SK-N-SH (cell line): ENCODE measurements at regions not wholly inside any gene's neighbourhood (a gene's known extent, or its start where the extent isn't known, plus 50 kb on each side); places are given as distances from the start of the nearest gene placed in this dataset.

Source experiments
- CTCF ChIA-PET: fragments of 300-600, 350-600 bp; formaldehyde crosslinking; extraction: SDS; loops from one replicate; lab custom pipeline; 2021; lab: Yijun Ruan, JAX
- POLR2A ChIA-PET: fragments of 350-600 bp; sonication (Branson Sonifier 250); formaldehyde crosslinking; extraction: SDS; loops from one replicate; lab custom pipeline; 2020; ENCODE audit warnings: antibody characterized with exemption, inconsistent platforms; lab: Yijun Ruan, JAX
- DNase-seq: peaks from one replicate; pipeline ENCODE4 v3.0.0; 2012
- H2AFZ ChIP-seq: fragments of 200-600 bp; sonication (generic); 2 replicates; pipeline ENCODE4 v1.8.1; 2016; ENCODE audit warnings: antibody characterized with exemption, mild to moderate bottlenecking, low read depth
- H3F3A ChIP-seq: fragments of 200-600 bp; sonication (generic); replicated peaks from 2 replicates; pipeline ENCODE3; 2016; ENCODE audit warnings: antibody characterized with exemption, mild to moderate bottlenecking; ENCODE audit not compliant: insufficient read depth
- H3K27ac ChIP-seq, 2 experiments: fragments of 200-500 bp in 1 of 2; fragments of 200-600 bp in 1 of 2; sonication (Bioruptor generic) in 1 of 2; sonication (generic), shearing (Covaris generic) in 1 of 2; 2 replicates each; pipeline versions ENCODE4 v1.5.1 to v1.6.1; 2014 to 2016; ENCODE audit warnings: low read depth in 2 of 2, inconsistent platforms in 1 of 2, low read length in 1 of 2, mild to moderate bottlenecking in 1 of 2, mixed read lengths in 1 of 2
- H3K27me3 ChIP-seq: fragments of 200-600 bp; sonication (generic), shearing (Covaris generic); 2 replicates; pipeline ENCODE4 v1.6.1; 2016; ENCODE audit warnings: mixed run types; ENCODE audit not compliant: insufficient read depth
- H3K36me3 ChIP-seq, 2 experiments: fragments of 200-500 bp in 1 of 2; fragments of 200-600 bp in 1 of 2; sonication (Bioruptor generic) in 1 of 2; sonication (generic) in 1 of 2; replicated peaks in 1 of 2; 2 replicates each; pipeline versions ENCODE3 to v1.5.1; 2014 to 2016; ENCODE audit warnings: low read length in 1 of 2, mild to moderate bottlenecking in 1 of 2; ENCODE audit not compliant: insufficient read depth in 2 of 2, control insufficient read depth in 1 of 2
- H3K4me1 ChIP-seq, 2 experiments: fragments of 200-500 bp in 1 of 2; fragments of 200-600 bp in 1 of 2; sonication (Bioruptor generic) in 1 of 2; sonication (generic), shearing (Covaris generic) in 1 of 2; 2 replicates each; pipeline versions ENCODE4 v1.5.1 to v1.6.1; 2014 to 2016; ENCODE audit warnings: low read depth in 1 of 2, low read length in 1 of 2, mixed run types in 1 of 2; ENCODE audit not compliant: insufficient read depth in 2 of 2, control insufficient read depth in 1 of 2
- H3K4me2 ChIP-seq: fragments of 200-600 bp; sonication (generic), shearing (Covaris generic); 2 replicates; pipeline ENCODE4 v1.6.1; 2017; ENCODE audit warnings: mixed run types
- H3K4me3 ChIP-seq, 2 experiments: fragments of 200-500 bp in 1 of 2; fragments of 200-600 bp in 1 of 2; sonication (Bioruptor generic) in 1 of 2; sonication (generic), shearing (Covaris generic) in 1 of 2; 2 replicates each; pipeline versions ENCODE4 v1.5.1 to v1.8.1; 2014 to 2016; ENCODE audit warnings: low read depth in 2 of 2, inconsistent platforms in 1 of 2, low read length in 1 of 2, mild to moderate bottlenecking in 1 of 2, mixed read lengths in 1 of 2, moderate library complexity in 1 of 2
- H3K79me2 ChIP-seq: fragments of 200-600 bp; sonication (generic); 2 replicates; pipeline ENCODE4 v1.8.1; 2017; ENCODE audit warnings: mild to moderate bottlenecking; ENCODE audit not compliant: insufficient read depth
- H3K9ac ChIP-seq: fragments of 200-600 bp; sonication (generic); 2 replicates; pipeline ENCODE4 v1.6.1; 2017; ENCODE audit warnings: mixed run types
- H3K9me2 ChIP-seq: fragments of 200-600 bp; sonication (generic); 2 replicates; pipeline ENCODE4 v1.6.1; 2017; ENCODE audit warnings: mixed run types
- H3K9me3 ChIP-seq: fragments of 200-600 bp; sonication (generic); 2 replicates; pipeline ENCODE4 v1.6.1; 2017; ENCODE audit warnings: mixed run types, mild to moderate bottlenecking, moderate library complexity
- H4K20me1 ChIP-seq: fragments of 200-600 bp; sonication (generic); 2 replicates; pipeline ENCODE4 v1.6.1; 2017; ENCODE audit warnings: mild to moderate bottlenecking, mixed run types; ENCODE audit not compliant: insufficient read depth
- CHD2 ChIP-seq: fragments of 150-350 bp; IDR thresholded peaks from 2 replicates; pipeline ENCODE4 v1.6.1; 2018; ENCODE audit warnings: low read length; ENCODE audit not compliant: partially characterized antibody
- CTCF ChIP-seq: fragments of 200-600 bp; sonication (generic); IDR thresholded peaks from 2 replicates; pipeline ENCODE4 v1.6.1; 2017; ENCODE audit warnings: antibody characterized with exemption, mild to moderate bottlenecking, moderate library complexity
- FOSL2 ChIP-seq: IDR thresholded peaks from 2 replicates; pipeline ENCODE4 v1.4.0; 2012; ENCODE audit warnings: low read depth, mild to moderate bottlenecking, moderate library complexity, borderline replicate concordance
- FOXJ3 ChIP-seq: sonication (generic); formaldehyde crosslinking; IDR thresholded peaks from 2 replicates; pipeline ENCODE4 v1.5.1; 2020; ENCODE audit warnings: mild to moderate bottlenecking, missing genetic modification reagents
- FOXM1 ChIP-seq: IDR thresholded peaks from 2 replicates; pipeline ENCODE4 v1.4.0; 2012; ENCODE audit warnings: low read depth, mild to moderate bottlenecking
- GABPA ChIP-seq: IDR thresholded peaks from 2 replicates; pipeline ENCODE4 v1.4.0; 2012; ENCODE audit warnings: low read depth, mild to moderate bottlenecking
- GATA2 ChIP-seq: sonication (generic); formaldehyde crosslinking; IDR thresholded peaks from 2 replicates; pipeline ENCODE4 v1.5.0; 2020; ENCODE audit warnings: mild to moderate bottlenecking, missing genetic modification reagents
- IRF3 ChIP-seq: fragments of 150-350 bp; IDR thresholded peaks from 2 replicates; pipeline ENCODE4 v1.6.1; 2016; ENCODE audit warnings: mild to moderate bottlenecking, low read depth, low read length
- JUND ChIP-seq: IDR thresholded peaks from 2 replicates; pipeline ENCODE4 v1.4.0; 2012
- MXI1 ChIP-seq: IDR thresholded peaks from 2 replicates; pipeline ENCODE4 v1.6.1; 2012; ENCODE audit warnings: mild to moderate bottlenecking, low read depth, low read length, improper control_type of control experiment
- NFIC ChIP-seq: IDR thresholded peaks from 2 replicates; pipeline ENCODE4 v1.4.0; 2012; ENCODE audit warnings: borderline replicate concordance
- RCOR1 ChIP-seq: fragments of 150-350 bp; IDR thresholded peaks from 2 replicates; pipeline ENCODE4 v1.6.1; 2017; ENCODE audit warnings: antibody characterized with exemption, low read length
- REST ChIP-seq: IDR thresholded peaks from 2 replicates; pipeline ENCODE4 v1.6.1; 2012; ENCODE audit warnings: mild to moderate bottlenecking, low read depth, low read length, moderate library complexity
- RFX5 ChIP-seq: IDR thresholded peaks from 2 replicates; pipeline ENCODE4 v1.6.1; 2012; ENCODE audit warnings: mild to moderate bottlenecking, improper control_type of control experiment, low read length
- RXRA ChIP-seq: IDR thresholded peaks from 2 replicates; pipeline ENCODE4 v1.4.0; 2012; ENCODE audit warnings: low read depth, mild to moderate bottlenecking, borderline replicate concordance
- SIN3A ChIP-seq: IDR thresholded peaks from 2 replicates; pipeline ENCODE4 v1.6.1; 2012; ENCODE audit warnings: low read depth, mild to moderate bottlenecking, low read length, moderate library complexity, borderline replicate concordance
- TAF1 ChIP-seq: IDR thresholded peaks from 2 replicates; pipeline ENCODE4 v1.6.1; 2012; ENCODE audit warnings: low read depth, mild to moderate bottlenecking, low read length, moderate library complexity, borderline replicate concordance
- TCF12 ChIP-seq: IDR thresholded peaks from 2 replicates; pipeline ENCODE4 v1.4.0; 2012
- USF2 ChIP-seq: fragments of 150-350 bp; IDR thresholded peaks from 2 replicates; pipeline ENCODE4 v1.6.1; 2017; ENCODE audit warnings: antibody characterized with exemption, low read length, low read depth, borderline replicate concordance
- YY1 ChIP-seq: IDR thresholded peaks from 2 replicates; pipeline ENCODE4 v1.4.0; 2012; ENCODE audit warnings: low read depth, mild to moderate bottlenecking
- WGBS: methylation state at CpG from one replicate; pipeline ENCODE4 v1.1.6; 2017; ENCODE audit warnings: low lambda C conversion rate; 5-methylcytosine and 5-hydroxymethylcytosine counted together

DNA sequence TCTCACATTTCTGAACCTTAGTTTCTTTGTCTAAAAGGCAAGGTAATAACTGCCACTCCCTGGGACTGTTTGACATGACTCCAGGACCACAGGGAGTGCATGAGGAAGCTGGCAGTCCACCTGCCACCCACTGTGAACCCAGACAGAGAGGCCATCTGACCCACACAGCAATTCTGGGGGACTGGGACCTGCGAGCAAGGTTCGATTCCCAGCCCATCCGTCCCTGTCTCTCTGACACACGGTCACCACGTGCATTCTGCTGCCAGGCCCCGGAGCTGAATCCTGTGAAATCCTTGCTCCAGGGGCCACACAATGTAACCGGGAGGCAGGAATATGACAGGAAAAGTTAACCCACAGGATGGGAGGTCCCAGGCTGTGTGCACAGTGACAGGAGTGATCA lies 218.8 kb upstream of the FOXF1 start (continued):
- no peak for TF ChIP-seq GATA2 (CRISPR knock-in tag)
- TF ChIP-seq GABPA = no peak
- no peak for TF ChIP-seq MXI1
- TF ChIP-seq USF2 = no peak
- no peak for TF ChIP-seq FOXJ3 (CRISPR knock-in tag)
- no peak for TF ChIP-seq YY1

- Histone ChIP-seq H3K9ac (no peak overlapping the region), H3K27me3 (peaks cover 98% of the 10 kb centered on the region), H3K9me2 (no peaks in the 10 kb centered on the region), H3K4me3 (no peak overlapping the region), H3K27ac (no peak overlapping the region), H3K4me1 (no peaks in the 10 kb centered on the region), H3F3A (no peaks in the 10 kb centered on the region), H2AFZ (no peak overlapping the region), H4K20me1 (no peaks in the 10 kb centered on the region), H3K4me2 (no peak overlapping the region), H3K79me2 (no peaks in the 10 kb centered on the region), H3K36me3 (no peaks in the 10 kb centered on the region), H3K9me3 (no peaks in the 10 kb centered on the region)
- WGBS = 5% methylated on average over 16 of the region's 16 CpGs
- TF ChIP-seq FOXJ3 (CRISPR knock-in tag) (no peak), FOSL2 (no peak), TCF12 (no peak), NFIC (no peak), IRF3 (no peak), CHD2 (no peak), GATA2 (CRISPR knock-in tag) (no peak), RFX5 (no peak), RXRA (no peak), RCOR1 (no peak), TAF1 (no peak)
- POLR2A ChIA-PET = no interaction called here
- no peak for DNase-seq
- CTCF ChIA-PET = no interaction called here
Observed at GRCh38 chr16:86292171-86292775, 218.1 kb upstream of the FOXF1 start.

GRCh38 chr16:86292942-86293341 lies 217.4 kb upstream of the FOXF1 start:
- Histone ChIP-seq H3K79me2 (no peaks in the 10 kb centered on the region), H3K27me3 (peaks cover 98% of the 10 kb centered on the region), H3K27ac (no peak overlapping the region), H3K9me2 (no peaks in the 10 kb centered on the region), H3F3A (no peaks in the 10 kb centered on the region), H3K9me3 (no peaks in the 10 kb centered on the region), H3K9ac (no peak overlapping the region), H3K4me1 (no peaks in the 10 kb centered on the region), H4K20me1 (no peaks in the 10 kb centered on the region), H3K4me3 (no peak overlapping the region), H2AFZ (no peak overlapping the region), H3K36me3 (no peaks in the 10 kb centered on the region), H3K4me2 (no peak overlapping the region)
- WGBS = 9% methylated on average over 8 of the region's 8 CpGs
- ChIA-PET POLR2A (no interaction called here), CTCF (interaction anchor here (0.7 kb wide), 1 partner anchor 36 kb away, joined by 3 read pairs; no protein-coding TSS in a partner anchor)
- no peak for DNase-seq
- TF ChIP-seq GATA2 (CRISPR knock-in tag) = no peak
- no peak for TF ChIP-seq SIN3A
- TF ChIP-seq CTCF = no peak
- no peak for TF ChIP-seq FOXM1
- TF ChIP-seq REST = no peak
- no peak for TF ChIP-seq RXRA
- no peak for TF ChIP-seq JUND
- TF ChIP-seq FOXJ3 (CRISPR knock-in tag) = no peak
